Mucosa of descending colon (tissue), 3 donors: ENCODE measurements at regions not wholly inside any gene's neighbourhood (a gene's known extent, or its start where the extent isn't known, plus 50 kb on each side); places are given as distances from the start of the nearest gene placed in this dataset.

ENCODE experiments used
- ATAC-seq: fragments of 200-7000 bp; cut with Tn5 transposase; one replicate; pipeline ENCODE4 v1.9.1; 2020; ENCODE audit warnings: mild to moderate bottlenecking, moderate library complexity
- DNase-seq, 3 donors: peaks; one replicate each; pipeline ENCODE4 v3.0.0-alpha.2; 2020
- H3K36me3 ChIP-seq: fragments of 200-600 bp; one replicate; pipeline ENCODE4 v1.8.0; 2021; ENCODE audit warnings: low read depth, mild to moderate bottlenecking
- H3K4me1 ChIP-seq: fragments of 200-600 bp; one replicate; pipeline ENCODE4 v1.8.0; 2021; ENCODE audit warnings: low read depth, mild to moderate bottlenecking
- H3K4me3 ChIP-seq: fragments of 200-600 bp; one replicate; pipeline ENCODE4 v1.8.0; 2021; ENCODE audit warnings: mild to moderate bottlenecking
- H3K9me3 ChIP-seq: fragments of 200-600 bp; one replicate; pipeline ENCODE4 v1.8.0; 2021; ENCODE audit warnings: mild to moderate bottlenecking
- CTCF ChIP-seq: fragments of 200-600 bp; IDR thresholded peaks from one replicate; pipeline ENCODE4 v1.8.0; 2022; ENCODE audit warnings: antibody characterized with exemption, mild to moderate bottlenecking
- intact Hi-C, 2 donors: fragments of 100-400 bp; cut with DNase I in 1 of 2; cut with micrococcal nuclease in 1 of 2; formaldehyde crosslinking; loops; one replicate each; pipeline versions ENCODE4 v1.11.0 to v1.11.1; 2022; cut with DNase I, micrococcal nuclease
- donor health status: DM: no; HTN: no; CAD: no; lungs with moderate emphysema.
- donor health status: DM: no; HTN: no; CAD: no.
- donor health status: DM: no; HTN: yes; CAD: no.

GRCh38 chr17:15006421-15007128, 258.6 kb downstream of the PMP22 start:
- ATAC-seq (no peak), DNase-seq (no peak)
- H3K9me3 ChIP-seq, result no peaks in the 10 kb centered on the region
- no peaks in the 10 kb centered on the region for H3K4me1 ChIP-seq
- intact Hi-C loops, result no loop called here
- H3K36me3 ChIP-seq, result no peaks in the 10 kb centered on the region
- TF ChIP-seq CTCF, result no peak
- H3K4me3 ChIP-seq, result no peak overlapping the region

- Histone ChIP-seq H3K9me3 (no peaks in the 10 kb centered on the region), H3K4me3 (no peak overlapping the region), H3K4me1 (no peaks in the 10 kb centered on the region), H3K36me3 (no peaks in the 10 kb centered on the region)
- DNase-seq, result no peak
- ATAC-seq, result no peak
- no peak for TF ChIP-seq CTCF
- intact Hi-C loops, result no loop called here
Measured at GRCh38 chr17:15000661-15001060, 264.5 kb downstream of the PMP22 start.

- no peaks in the 10 kb centered on the region for H3K4me1 ChIP-seq
- ATAC-seq, result no peak
- no peak for DNase-seq
- H3K36me3 ChIP-seq, result no peaks in the 10 kb centered on the region
- H3K4me3 ChIP-seq, result no peak overlapping the region
- TF ChIP-seq CTCF, result no peak
- intact Hi-C loops, result no loop called here
- H3K9me3 ChIP-seq, result no peaks in the 10 kb centered on the region
Measured at GRCh38 chr17:14997290-14997689, 267.8 kb downstream of the PMP22 start.

GRCh38 chr17:14986127-14986526, 279.0 kb downstream of the PMP22 start:
- no peaks in the 10 kb centered on the region for H3K36me3 ChIP-seq
- H3K4me1 ChIP-seq, result no peaks in the 10 kb centered on the region
- no peaks in the 10 kb centered on the region for H3K9me3 ChIP-seq
- DNase-seq, result no peak
- H3K4me3 ChIP-seq, result no peak overlapping the region
- TF ChIP-seq CTCF, result no peak
- intact Hi-C loops, result no loop called here
- no peak for ATAC-seq

GRCh38 chr17:14972844-14973243, 292.3 kb downstream of the PMP22 start:
- Histone ChIP-seq H3K9me3 (peaks cover 3% of the 10 kb centered on the region), H3K4me1 (no peaks in the 10 kb centered on the region), H3K36me3 (no peaks in the 10 kb centered on the region), H3K4me3 (no peak overlapping the region)
- ATAC-seq (no peak), DNase-seq (no peak)
- intact Hi-C loops, result loop anchor here in 1 of 2 donors (10.0 kb wide), 1 partner anchor 62 kb away; no protein-coding TSS in a partner anchor
- no peak for TF ChIP-seq CTCF
